ENCODE measurements at regions not wholly inside any gene's neighbourhood (a gene's known extent, or its start where the extent isn't known, plus 50 kb on each side); places are given as distances from the start of the nearest gene placed in this dataset.
A peak's percentile ranks its signal among the peaks of the same experiment; 100 is the strongest.

- Histone ChIP-seq H3K9me3 (ENCODE audit: control insufficient read depth in 2 of 3, insufficient read depth in 1 of 3, low read length in 3 of 3) (no peaks in the 10 kb centered on the region), H3K36me3 (ENCODE audit: control insufficient read depth in 2 of 3, insufficient read depth in 3 of 3, low read length in 3 of 3) (no peaks in the 10 kb centered on the region), H3K27ac (ENCODE audit: low read depth in 2 of 2, low read length in 2 of 2) (no peak overlapping the region), H3K4me1 (ENCODE audit: control insufficient read depth in 2 of 3, insufficient read depth in 2 of 3, low read depth in 1 of 3, low read length in 3 of 3) (no peaks in the 10 kb centered on the region), H3K27me3 (ENCODE audit: control insufficient read depth, insufficient read depth, low read length) (no peaks in the 10 kb centered on the region), H3K9ac (ENCODE audit: low read length in 3 of 3) (no peak overlapping the region), H3K4me3 (ENCODE audit: low read length in 3 of 3) (no peak overlapping the region)
- intact Hi-C loops (cut with DNase I) = no loop called here
- FAIRE-seq = no peak
- TF ChIP-seq CTCF (IDR thresholded peaks at IDR 0.05; ENCODE audit: borderline replicate concordance, extremely low read depth, insufficient read depth) = no peak
- no peak for DNase-seq
Observed at GRCh38 chr2:187009483-187010239, 160.7 kb upstream of the ZSWIM2 start.

- Histone ChIP-seq H3K4me1 (ENCODE audit: control insufficient read depth in 2 of 3, insufficient read depth in 2 of 3, low read depth in 1 of 3, low read length in 3 of 3) (no peaks in the 10 kb centered on the region), H3K9ac (ENCODE audit: low read length in 3 of 3) (no peak overlapping the region), H3K27me3 (ENCODE audit: control insufficient read depth, insufficient read depth, low read length) (no peaks in the 10 kb centered on the region), H3K4me3 (ENCODE audit: low read length in 3 of 3) (no peak overlapping the region), H3K9me3 (ENCODE audit: control insufficient read depth in 2 of 3, insufficient read depth in 1 of 3, low read length in 3 of 3) (no peaks in the 10 kb centered on the region), H3K27ac (ENCODE audit: low read depth in 2 of 2, low read length in 2 of 2) (no peak overlapping the region), H3K36me3 (ENCODE audit: control insufficient read depth in 2 of 3, insufficient read depth in 3 of 3, low read length in 3 of 3) (no peaks in the 10 kb centered on the region)
- peak in 1 of 5 donors; percentile 11 for DNase-seq
- no peak for FAIRE-seq
- TF ChIP-seq CTCF (IDR thresholded peaks at IDR 0.05; ENCODE audit: borderline replicate concordance, extremely low read depth, insufficient read depth) = no peak
- intact Hi-C loops (cut with DNase I) = no loop called here
Observed at GRCh38 chr2:187008111-187008510, 159.1 kb upstream of the ZSWIM2 start.

- Histone ChIP-seq H3K36me3 (ENCODE audit: control insufficient read depth in 2 of 3, insufficient read depth in 3 of 3, low read length in 3 of 3) (no peaks in the 10 kb centered on the region), H3K4me3 (ENCODE audit: low read length in 3 of 3) (no peak overlapping the region), H3K9ac (ENCODE audit: low read length in 3 of 3) (no peak overlapping the region), H3K27ac (ENCODE audit: low read depth in 2 of 2, low read length in 2 of 2) (no peak overlapping the region), H3K4me1 (ENCODE audit: control insufficient read depth in 2 of 3, insufficient read depth in 2 of 3, low read depth in 1 of 3, low read length in 3 of 3) (no peaks in the 10 kb centered on the region), H3K9me3 (ENCODE audit: control insufficient read depth in 2 of 3, insufficient read depth in 1 of 3, low read length in 3 of 3) (no peaks in the 10 kb centered on the region), H3K27me3 (ENCODE audit: control insufficient read depth, insufficient read depth, low read length) (no peaks in the 10 kb centered on the region)
- intact Hi-C loops (cut with DNase I) = no loop called here
- no peak for TF ChIP-seq CTCF (IDR thresholded peaks at IDR 0.05; ENCODE audit: borderline replicate concordance, extremely low read depth, insufficient read depth)
- FAIRE-seq (no peak), DNase-seq (no peak)
Observed at GRCh38 chr2:187003611-187004010, 154.6 kb upstream of the ZSWIM2 start.

All from kidney (tissue), 13 donors.